Neutrophil (primary cell): ENCODE measurements at regions not wholly inside any gene's neighbourhood (a gene's known extent, or its start where the extent isn't known, plus 50 kb on each side); places are given as distances from the start of the nearest gene placed in this dataset.

Experiments
- H3K27ac ChIP-seq: fragments of 200-600 bp; sonication (generic); 2 replicates; pipeline ENCODE4 v1.5.1; 2016; ENCODE audit warnings: mild to moderate bottlenecking, moderate library complexity
- H3K27me3 ChIP-seq: fragments of 200-600 bp; sonication (generic); 2 replicates; pipeline ENCODE4 v1.6.0; 2016; ENCODE audit warnings: mild to moderate bottlenecking
- H3K36me3 ChIP-seq: fragments of 200-600 bp; sonication (generic); 2 replicates; pipeline ENCODE4 v1.5.1; 2017
- H3K4me1 ChIP-seq, 2 experiments: fragments of 200-600 bp in 1 of 2; sonication (generic) in 1 of 2; 1 replicate in 1 of 2; 2 replicates in 1 of 2; pipeline versions ENCODE4 v1.5.1 to v1.6.1; 2013 to 2016; ENCODE audit warnings: low read depth in 1 of 2, low read length in 1 of 2, mild to moderate bottlenecking in 1 of 2, moderate library complexity in 1 of 2; ENCODE audit not compliant: control insufficient read depth in 1 of 2, insufficient read depth in 1 of 2
- H3K4me3 ChIP-seq, 2 experiments: fragments of 200-600 bp in 1 of 2; sonication (generic) in 1 of 2; 1 replicate in 1 of 2; 2 replicates in 1 of 2; pipeline ENCODE4 v1.5.1; 2013 to 2016; ENCODE audit warnings: low read depth in 1 of 2, low read length in 1 of 2, mild to moderate bottlenecking in 1 of 2, moderate library complexity in 1 of 2
- H3K9me3 ChIP-seq: fragments of 200-600 bp; sonication (generic); 2 replicates; pipeline ENCODE4 v1.5.1; 2016
- CTCF ChIP-seq: fragments of 200-600 bp; sonication (generic); IDR thresholded peaks from 2 replicates; pipeline ENCODE4 v1.5.1; 2016; ENCODE audit warnings: antibody characterized with exemption

GRCh38 chr12:38141239-38141638 is 175.3 kb upstream of the ALG10B start:
- H3K36me3 ChIP-seq = no peaks in the 10 kb centered on the region
- H3K27ac ChIP-seq = no peak overlapping the region
- no peak overlapping the region for H3K4me3 ChIP-seq
- TF ChIP-seq CTCF = no peak
- H3K9me3 ChIP-seq = no peaks in the 10 kb centered on the region
- H3K4me1 ChIP-seq = peaks cover 0 to 4% of the 10 kb centered on the region in 2 experiments
- peaks cover 17% of the 10 kb centered on the region for H3K27me3 ChIP-seq

DNA sequence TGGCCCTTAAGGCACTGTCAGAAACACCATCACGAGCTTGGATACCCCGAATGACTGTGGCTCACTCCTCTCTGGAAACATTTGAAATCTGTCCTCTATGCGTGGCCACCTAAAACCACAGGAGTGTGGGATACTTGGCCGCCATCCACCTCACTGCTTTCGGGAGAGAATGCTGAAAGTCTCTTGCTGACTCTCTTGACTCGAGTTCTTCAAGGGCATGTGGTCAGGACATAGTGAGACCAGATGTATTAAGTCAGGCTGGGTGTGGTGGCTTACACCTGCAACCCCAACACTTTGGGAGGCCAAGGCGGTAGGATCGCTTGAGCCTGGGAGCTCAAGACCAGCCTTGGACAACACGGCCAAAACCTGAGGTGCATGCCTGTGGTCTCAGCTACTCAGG is 174.7 kb upstream of the ALG10B start:
- Histone ChIP-seq H3K4me1 (peaks cover 0 to 4% of the 10 kb centered on the region in 2 experiments), H3K27ac (no peak overlapping the region), H3K4me3 (no peak overlapping the region), H3K9me3 (no peaks in the 10 kb centered on the region), H3K27me3 (peaks cover 17% of the 10 kb centered on the region), H3K36me3 (no peaks in the 10 kb centered on the region)
- no peak for TF ChIP-seq CTCF

DNA sequence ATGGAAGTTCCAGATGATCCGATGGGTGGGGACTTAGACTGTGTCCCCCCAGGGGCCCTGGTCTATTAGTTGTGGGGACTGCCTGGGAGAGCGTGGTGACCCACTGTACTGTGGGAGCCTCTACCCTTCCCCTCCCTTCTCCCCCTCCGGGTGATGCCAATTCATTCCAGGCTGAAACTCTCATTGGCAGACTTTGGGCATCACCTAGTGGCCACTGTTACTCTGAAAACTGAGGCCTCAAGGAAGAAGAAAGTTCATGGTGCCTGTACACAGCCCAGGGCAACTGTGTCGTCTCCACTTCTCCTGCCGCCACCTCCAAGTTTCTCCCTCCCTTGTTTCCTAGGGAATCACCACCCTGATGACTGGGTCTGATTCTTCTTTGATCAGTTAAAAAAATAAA is 173.6 kb upstream of the ALG10B start:
- peaks cover 0 to 4% of the 10 kb centered on the region in 2 experiments for H3K4me1 ChIP-seq
- H3K27me3 ChIP-seq = peaks cover 7% of the 10 kb centered on the region
- no peaks in the 10 kb centered on the region for H3K9me3 ChIP-seq
- no peak overlapping the region for H3K27ac ChIP-seq
- TF ChIP-seq CTCF = no peak
- H3K36me3 ChIP-seq = no peaks in the 10 kb centered on the region
- no peak overlapping the region for H3K4me3 ChIP-seq

GRCh38 chr12:38144049-38144448 is 172.5 kb upstream of the ALG10B start:
- H3K4me1 ChIP-seq = no peaks in the 10 kb centered on the region
- H3K27me3 ChIP-seq = no peaks in the 10 kb centered on the region
- no peaks in the 10 kb centered on the region for H3K36me3 ChIP-seq
- H3K4me3 ChIP-seq = no peak overlapping the region
- H3K9me3 ChIP-seq = no peaks in the 10 kb centered on the region
- no peak overlapping the region for H3K27ac ChIP-seq
- no peak for TF ChIP-seq CTCF

- Histone ChIP-seq H3K4me1 (no peaks in the 10 kb centered on the region), H3K27ac (no peak overlapping the region), H3K27me3 (no peaks in the 10 kb centered on the region), H3K36me3 (no peaks in the 10 kb centered on the region), H3K4me3 (no peak overlapping the region), H3K9me3 (peaks cover 6% of the 10 kb centered on the region)
- no peak for TF ChIP-seq CTCF
These were observed 171.8 kb upstream of the ALG10B start for GRCh38 chr12:38144601-38145436.
